HFFc6 (cell line): ENCODE measurements at regions not wholly inside any gene's neighbourhood (a gene's known extent, or its start where the extent isn't known, plus 50 kb on each side); places are given as distances from the start of the nearest gene placed in this dataset.

Experiments used
- DNase-seq: peaks from one replicate; pipeline ENCODE4 v3.0.0-alpha.2; 2018
- H3K27ac Mint-ChIP-seq: 2 replicates; pipeline ENCODE4 v1.8.0; 2020; ENCODE audit warnings: mild to moderate bottlenecking, mixed read lengths
- H3K27me3 Mint-ChIP-seq: 2 replicates; pipeline ENCODE4 v1.8.0; 2021; ENCODE audit warnings: mild to moderate bottlenecking, moderate library complexity, mixed read lengths; ENCODE audit not compliant: insufficient read depth
- H3K36me3 Mint-ChIP-seq: 2 replicates; pipeline ENCODE4 v1.8.0; 2021; ENCODE audit warnings: low read depth, mixed read lengths
- H3K4me1 Mint-ChIP-seq: 2 replicates; pipeline ENCODE4 v1.8.0; 2020; ENCODE audit warnings: low read depth, mixed read lengths
- H3K4me3 Mint-ChIP-seq: 2 replicates; pipeline ENCODE4 v1.8.0; 2020; ENCODE audit warnings: mild to moderate bottlenecking, moderate library complexity, mixed read lengths
- H3K9me3 Mint-ChIP-seq: 2 replicates; pipeline ENCODE4 v1.8.0; 2020; ENCODE audit warnings: mild to moderate bottlenecking, mixed read lengths
- TF ChIP-seq, protein P1 (sequence below): fragments of 200-600 bp; sonication (generic); IDR thresholded peaks from 2 replicates; pipeline ENCODE4 v1.5.0; 2021; ENCODE audit warnings: antibody characterized with exemption, mild to moderate bottlenecking

DNA sequence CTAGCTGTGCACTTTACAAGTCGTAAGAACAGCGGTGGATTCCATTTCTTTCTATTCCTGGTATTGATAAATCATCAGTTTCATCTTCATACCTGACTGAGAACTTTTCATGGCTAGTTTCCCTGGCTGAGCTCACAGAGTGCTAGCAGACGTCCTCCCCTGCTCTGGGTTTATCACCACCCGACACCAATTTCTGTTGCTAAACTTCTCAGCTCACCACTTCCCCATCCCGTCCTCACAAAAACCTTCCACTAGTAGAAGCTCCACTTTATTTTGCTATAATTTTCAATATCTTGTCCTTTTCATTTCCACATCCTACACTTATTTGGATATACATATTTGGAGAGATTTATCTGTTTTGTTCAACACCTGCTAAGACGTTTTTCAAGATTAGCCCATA, 869.4 kb upstream of the FRG1 start:
- Mint-ChIP-seq H3K27ac (no peak overlapping the region), H3K4me1 (peaks cover 24% of the 10 kb centered on the region), H3K9me3 (peaks cover 9% of the 10 kb centered on the region; the same call in 1 of the 2 replicates), H3K4me3 (no peak overlapping the region), H3K27me3 (peaks cover 2% of the 10 kb centered on the region), H3K36me3 (no peaks in the 10 kb centered on the region)
- DNase-seq = no peak
- TF ChIP-seq, protein P1, sequence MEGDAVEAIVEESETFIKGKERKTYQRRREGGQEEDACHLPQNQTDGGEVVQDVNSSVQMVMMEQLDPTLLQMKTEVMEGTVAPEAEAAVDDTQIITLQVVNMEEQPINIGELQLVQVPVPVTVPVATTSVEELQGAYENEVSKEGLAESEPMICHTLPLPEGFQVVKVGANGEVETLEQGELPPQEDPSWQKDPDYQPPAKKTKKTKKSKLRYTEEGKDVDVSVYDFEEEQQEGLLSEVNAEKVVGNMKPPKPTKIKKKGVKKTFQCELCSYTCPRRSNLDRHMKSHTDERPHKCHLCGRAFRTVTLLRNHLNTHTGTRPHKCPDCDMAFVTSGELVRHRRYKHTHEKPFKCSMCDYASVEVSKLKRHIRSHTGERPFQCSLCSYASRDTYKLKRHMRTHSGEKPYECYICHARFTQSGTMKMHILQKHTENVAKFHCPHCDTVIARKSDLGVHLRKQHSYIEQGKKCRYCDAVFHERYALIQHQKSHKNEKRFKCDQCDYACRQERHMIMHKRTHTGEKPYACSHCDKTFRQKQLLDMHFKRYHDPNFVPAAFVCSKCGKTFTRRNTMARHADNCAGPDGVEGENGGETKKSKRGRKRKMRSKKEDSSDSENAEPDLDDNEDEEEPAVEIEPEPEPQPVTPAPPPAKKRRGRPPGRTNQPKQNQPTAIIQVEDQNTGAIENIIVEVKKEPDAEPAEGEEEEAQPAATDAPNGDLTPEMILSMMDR = no peak

DNA sequence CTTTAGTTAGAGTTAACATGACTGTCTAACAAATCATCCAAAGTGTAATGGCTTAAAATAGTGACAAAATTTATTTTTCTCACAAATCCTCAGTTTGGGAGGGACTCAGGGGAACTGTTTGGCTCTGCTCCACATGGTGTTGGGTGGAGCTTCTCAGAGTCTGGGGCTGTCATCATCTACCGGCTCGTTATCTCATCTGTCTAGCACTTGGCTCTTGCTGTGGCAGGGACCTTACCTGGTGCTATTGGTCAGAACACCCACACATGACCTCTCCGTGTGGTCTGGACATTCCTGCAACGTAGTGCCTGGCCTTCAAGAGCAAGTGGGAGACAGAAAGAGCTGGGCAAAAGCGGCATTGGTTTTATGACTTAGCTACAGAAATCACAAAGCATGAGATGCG, 866.9 kb upstream of the FRG1 start:
- Mint-ChIP-seq H3K27me3 (peaks cover 2% of the 10 kb centered on the region), H3K9me3 (peaks cover 9% of the 10 kb centered on the region; the same call in 1 of the 2 replicates), H3K36me3 (no peaks in the 10 kb centered on the region), H3K27ac (no peak overlapping the region), H3K4me3 (no peak overlapping the region), H3K4me1 (peaks cover 14% of the 10 kb centered on the region)
- TF ChIP-seq, protein P1 = no peak
- DNase-seq = no peak

- TF ChIP-seq, protein P1 = no peak
- H3K4me3 Mint-ChIP-seq = no peak overlapping the region
- peak; percentile 34 for DNase-seq
- H3K36me3 Mint-ChIP-seq = no peaks in the 10 kb centered on the region
- no peaks in the 10 kb centered on the region for H3K9me3 Mint-ChIP-seq
- H3K27me3 Mint-ChIP-seq = no peaks in the 10 kb centered on the region
- H3K27ac Mint-ChIP-seq = peak overlapping the region; percentile 4; the same call in 1 of the 2 replicates
- H3K4me1 Mint-ChIP-seq = peaks cover 11% of the 10 kb centered on the region
Observed at GRCh38 chr4:189081826-189082225, 858.8 kb upstream of the FRG1 start.

DNA sequence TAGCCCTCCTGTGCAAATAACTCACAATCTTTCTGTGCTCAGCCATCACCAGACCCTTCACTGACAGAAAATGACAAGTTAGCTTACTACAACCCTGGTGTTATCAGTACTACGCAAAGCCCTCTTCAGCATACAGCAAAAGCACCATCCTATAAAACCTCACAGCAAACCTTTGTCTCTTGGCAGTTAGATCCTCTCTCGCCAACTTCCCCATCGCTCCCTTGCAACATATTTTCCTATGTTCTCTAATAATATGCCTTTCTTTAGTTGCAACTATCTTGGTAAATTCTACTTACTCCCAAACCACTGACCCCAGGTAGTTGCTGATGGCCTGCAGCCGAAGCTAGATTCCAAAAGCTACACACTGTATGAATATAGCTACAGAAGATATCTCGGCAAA, 856.9 kb upstream of the FRG1 start:
- TF ChIP-seq, protein P1 = no peak
- Mint-ChIP-seq H3K9me3 (no peaks in the 10 kb centered on the region), H3K4me3 (no peak overlapping the region), H3K27ac (no peak overlapping the region), H3K36me3 (no peaks in the 10 kb centered on the region), H3K27me3 (no peaks in the 10 kb centered on the region), H3K4me1 (peaks cover 14% of the 10 kb centered on the region)
- DNase-seq = no peak

DNA sequence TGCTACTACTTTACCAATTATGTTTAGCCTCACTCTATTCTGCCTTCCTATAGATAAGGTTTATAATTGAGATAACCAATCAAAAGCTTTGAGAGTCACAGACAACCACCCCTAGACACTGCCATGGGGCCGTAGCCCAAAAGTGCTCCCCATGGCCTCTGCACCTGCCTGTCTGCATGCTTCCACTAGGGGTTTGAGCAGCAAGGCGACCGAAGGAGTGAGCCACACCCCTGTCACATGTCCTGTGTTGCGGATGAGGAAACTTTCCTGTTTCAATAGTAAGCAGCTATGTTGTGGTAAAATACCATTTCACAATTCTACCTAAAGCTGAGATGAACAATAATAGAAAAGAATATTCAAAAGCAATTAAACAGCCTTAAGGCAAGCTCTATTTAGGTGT, 856.0 kb upstream of the FRG1 start:
- Mint-ChIP-seq H3K9me3 (no peaks in the 10 kb centered on the region), H3K4me3 (no peak overlapping the region), H3K27ac (no peak overlapping the region), H3K4me1 (peaks cover 17% of the 10 kb centered on the region), H3K36me3 (no peaks in the 10 kb centered on the region), H3K27me3 (no peaks in the 10 kb centered on the region)
- TF ChIP-seq, protein P1 = no peak
- no peak for DNase-seq

- Mint-ChIP-seq H3K4me3 (no peak overlapping the region), H3K4me1 (peaks cover 25% of the 10 kb centered on the region), H3K27ac (no peak overlapping the region), H3K27me3 (no peaks in the 10 kb centered on the region), H3K9me3 (no peaks in the 10 kb centered on the region), H3K36me3 (no peaks in the 10 kb centered on the region)
- TF ChIP-seq, protein P1 = no peak
- no peak for DNase-seq
Observed at GRCh38 chr4:189087971-189088370, 852.7 kb upstream of the FRG1 start.
